ENCODE measurements at regions not wholly inside any gene's neighbourhood (a gene's known extent, or its start where the extent isn't known, plus 50 kb on each side); places are given as distances from the start of the nearest gene placed in this dataset.

DNA sequence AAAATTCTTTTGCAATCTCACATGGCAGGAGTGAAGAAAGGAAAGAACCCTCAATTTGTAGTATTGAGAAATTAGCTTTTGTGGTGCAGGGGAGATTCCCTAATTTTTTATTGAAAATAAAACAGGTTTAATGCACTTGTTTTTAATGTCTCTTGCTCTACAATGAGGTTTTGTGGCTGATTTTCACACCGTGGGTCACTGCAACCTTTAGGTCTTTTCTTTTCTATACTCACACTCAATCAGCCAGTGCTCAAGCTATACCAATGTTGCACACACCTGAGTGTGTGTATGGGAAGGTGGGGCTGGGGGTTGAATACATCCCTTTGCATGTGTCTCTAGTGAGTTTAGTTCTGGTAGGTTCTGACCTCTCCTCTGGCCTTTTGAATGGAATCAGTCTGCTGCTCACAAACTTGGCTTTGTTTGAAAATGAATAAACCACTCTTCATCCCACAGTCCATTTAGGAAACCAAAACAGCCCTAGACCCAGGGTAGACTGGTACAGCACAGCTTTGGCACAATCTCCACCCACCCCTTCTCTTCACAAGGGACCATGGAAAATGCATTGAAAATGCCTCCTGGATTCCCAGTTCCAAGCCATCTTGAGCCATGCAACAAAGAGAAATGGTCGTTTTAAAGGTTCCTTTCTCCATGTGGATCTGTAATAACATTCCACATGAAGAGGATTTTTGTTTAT is 411.5 kb downstream of the SFMBT2 start:
- Histone ChIP-seq H3K79me2 (ENCODE audit: insufficient read depth, low read length) (no peaks in the 10 kb centered on the region), H3K4me2 (ENCODE audit: low read depth, low read length, poor library complexity, severe bottlenecking) (no peak overlapping the region), H3K27me3 (ENCODE audit: insufficient read depth, low read length, poor library complexity, severe bottlenecking) (no peaks in the 10 kb centered on the region), H2AFZ (ENCODE audit: low read length) (peak overlapping the region; percentile 52), H3K9me3 (ENCODE audit: insufficient read depth, low read depth, low read length) (no peaks in the 10 kb centered on the region), H3K4me3 (ENCODE audit: low read length, poor library complexity, severe bottlenecking) (no peak overlapping the region), H3K4me1 (ENCODE audit: insufficient read depth, low read length, poor library complexity, severe bottlenecking) (peaks cover 67% of the 10 kb centered on the region), H3F3A (ENCODE audit: low read depth) (no peaks in the 10 kb centered on the region), H3K9me2 (replicated peaks; ENCODE audit: low read depth, low read length) (no peaks in the 10 kb centered on the region), H4K20me1 (ENCODE audit: insufficient read depth, low read length, poor library complexity, severe bottlenecking) (no peaks in the 10 kb centered on the region), H3K36me3 (ENCODE audit: insufficient read depth, low read length) (no peaks in the 10 kb centered on the region), H3K9ac (ENCODE audit: low read depth, low read length, poor library complexity, severe bottlenecking) (no peak overlapping the region)
- TF ChIP-seq CTCF (conservative IDR thresholded peaks at IDR 0.05; ENCODE audit: low read length) (no peak), EZH2phosphoT487 (IDR thresholded peaks at IDR 0.05; ENCODE audit: borderline replicate concordance) (no peak)

- TF ChIP-seq CTCF (conservative IDR thresholded peaks at IDR 0.05; ENCODE audit: low read length) (no peak), EZH2phosphoT487 (IDR thresholded peaks at IDR 0.05; ENCODE audit: borderline replicate concordance) (no peak)
- H3K79me2 ChIP-seq (ENCODE audit: insufficient read depth, low read length) = no peaks in the 10 kb centered on the region
- H3F3A ChIP-seq (ENCODE audit: low read depth) = no peaks in the 10 kb centered on the region
- H3K4me1 ChIP-seq (ENCODE audit: insufficient read depth, low read length, poor library complexity, severe bottlenecking) = peaks cover 64% of the 10 kb centered on the region
- H4K20me1 ChIP-seq (ENCODE audit: insufficient read depth, low read length, poor library complexity, severe bottlenecking) = no peaks in the 10 kb centered on the region
- H3K9me2 ChIP-seq (replicated peaks; ENCODE audit: low read depth, low read length) = no peaks in the 10 kb centered on the region
- H3K9ac ChIP-seq (ENCODE audit: low read depth, low read length, poor library complexity, severe bottlenecking) = no peak overlapping the region
- H2AFZ ChIP-seq (ENCODE audit: low read length) = 0 out of 2 replicates have a peak overlapping the region, but pooled peaks have one; percentile 35
- H3K27me3 ChIP-seq (ENCODE audit: insufficient read depth, low read length, poor library complexity, severe bottlenecking) = no peaks in the 10 kb centered on the region
- no peak overlapping the region for H3K4me3 ChIP-seq (ENCODE audit: low read length, poor library complexity, severe bottlenecking)
- H3K36me3 ChIP-seq (ENCODE audit: insufficient read depth, low read length) = no peaks in the 10 kb centered on the region
- no peaks in the 10 kb centered on the region for H3K9me3 ChIP-seq (ENCODE audit: insufficient read depth, low read depth, low read length)
- H3K4me2 ChIP-seq (ENCODE audit: low read depth, low read length, poor library complexity, severe bottlenecking) = no peak overlapping the region
Measured at GRCh38 chr10:6997509-6997908, 413.3 kb downstream of the SFMBT2 start.

GRCh38 chr10:6996431-6996830 is 414.4 kb downstream of the SFMBT2 start:
- no peaks in the 10 kb centered on the region for H3K9me3 ChIP-seq (ENCODE audit: insufficient read depth, low read depth, low read length)
- no peaks in the 10 kb centered on the region for H3K79me2 ChIP-seq (ENCODE audit: insufficient read depth, low read length)
- no peaks in the 10 kb centered on the region for H4K20me1 ChIP-seq (ENCODE audit: insufficient read depth, low read length, poor library complexity, severe bottlenecking)
- 0 out of 2 replicates have a peak, but pooled peaks cover under 1% of the 10 kb centered on the region for H3F3A ChIP-seq (ENCODE audit: low read depth)
- H3K9me2 ChIP-seq (replicated peaks; ENCODE audit: low read depth, low read length) = no peaks in the 10 kb centered on the region
- no peak overlapping the region for H3K4me2 ChIP-seq (ENCODE audit: low read depth, low read length, poor library complexity, severe bottlenecking)
- H3K4me1 ChIP-seq (ENCODE audit: insufficient read depth, low read length, poor library complexity, severe bottlenecking) = peaks cover 66% of the 10 kb centered on the region
- no peaks in the 10 kb centered on the region for H3K27me3 ChIP-seq (ENCODE audit: insufficient read depth, low read length, poor library complexity, severe bottlenecking)
- no peak overlapping the region for H3K9ac ChIP-seq (ENCODE audit: low read depth, low read length, poor library complexity, severe bottlenecking)
- H2AFZ ChIP-seq (ENCODE audit: low read length) = 0 out of 2 replicates have a peak overlapping the region, but pooled peaks have one; percentile 4
- TF ChIP-seq CTCF (conservative IDR thresholded peaks at IDR 0.05; ENCODE audit: low read length) (no peak), EZH2phosphoT487 (IDR thresholded peaks at IDR 0.05; ENCODE audit: borderline replicate concordance) (no peak)
- no peak overlapping the region for H3K4me3 ChIP-seq (ENCODE audit: low read length, poor library complexity, severe bottlenecking)
- no peaks in the 10 kb centered on the region for H3K36me3 ChIP-seq (ENCODE audit: insufficient read depth, low read length)

All from Loucy (cell line).